H7 (cell line): ENCODE measurements at regions not wholly inside any gene's neighbourhood (a gene's known extent, or its start where the extent isn't known, plus 50 kb on each side); places are given as distances from the start of the nearest gene placed in this dataset.
A peak's percentile ranks its signal among the peaks of the same experiment; 100 is the strongest.

Experiments
- DNase-seq: peaks from one replicate; pipeline ENCODE4 v3.0.0; 2012
- H3K27me3 ChIP-seq: 2 replicates; pipeline ENCODE4 v1.6.0; 2011; ENCODE audit warnings: mild to moderate bottlenecking, low read length; ENCODE audit not compliant: control insufficient read depth, insufficient read depth
- H3K36me3 ChIP-seq: replicated peaks from 2 replicates; pipeline ENCODE4 v1.5.1; 2011; ENCODE audit warnings: low read length; ENCODE audit not compliant: control insufficient read depth, insufficient read depth
- H3K4me3 ChIP-seq: 2 replicates; pipeline ENCODE4 v1.5.1; 2011; ENCODE audit warnings: low read depth, mild to moderate bottlenecking, control low read depth, low read length, moderate library complexity; ENCODE audit not compliant: insufficient read depth

- Histone ChIP-seq H3K36me3 (no peaks in the 10 kb centered on the region), H3K4me3 (no peak overlapping the region), H3K27me3 (no peaks in the 10 kb centered on the region)
- peak; percentile 6 for DNase-seq
Observed at GRCh38 chr12:67161322-67161918, 107.7 kb upstream of the CAND1 start.

- Histone ChIP-seq H3K4me3 (no peak overlapping the region), H3K36me3 (no peaks in the 10 kb centered on the region), H3K27me3 (no peaks in the 10 kb centered on the region)
- no peak for DNase-seq
Observed at GRCh38 chr12:67173258-67173657, 95.9 kb upstream of the CAND1 start.

GRCh38 chr12:67182551-67182950, 86.6 kb upstream of the CAND1 start:
- DNase-seq = no peak
- Histone ChIP-seq H3K4me3 (no peak overlapping the region), H3K36me3 (no peaks in the 10 kb centered on the region), H3K27me3 (no peaks in the 10 kb centered on the region)

- H3K27me3 ChIP-seq = no peaks in the 10 kb centered on the region
- DNase-seq = peak; percentile 4
Observed at GRCh38 chr12:67193704-67194103, 75.5 kb upstream of the CAND1 start.

GRCh38 chr12:67200386-67200785, 68.8 kb upstream of the CAND1 start:
- no peak for DNase-seq
- no peaks in the 10 kb centered on the region for H3K36me3 ChIP-seq
- H3K4me3 ChIP-seq = no peak overlapping the region
- H3K27me3 ChIP-seq = no peaks in the 10 kb centered on the region

More at GRCh38 chr12:67193704-67194103, 75.5 kb upstream of the CAND1 start:
- Histone ChIP-seq H3K36me3 (no peaks in the 10 kb centered on the region), H3K4me3 (no peak overlapping the region)

- H3K36me3 ChIP-seq = no peaks in the 10 kb centered on the region
- no peaks in the 10 kb centered on the region for H3K27me3 ChIP-seq
- DNase-seq = no peak
- H3K4me3 ChIP-seq = no peak overlapping the region
Observed at GRCh38 chr12:67202011-67202677, 67.0 kb upstream of the CAND1 start.

GRCh38 chr12:67202678-67203012, 66.5 kb upstream of the CAND1 start:
- H3K27me3 ChIP-seq = no peaks in the 10 kb centered on the region
- no peak for DNase-seq
- H3K4me3 ChIP-seq = no peak overlapping the region
- no peaks in the 10 kb centered on the region for H3K36me3 ChIP-seq

- Histone ChIP-seq H3K27me3 (no peaks in the 10 kb centered on the region), H3K4me3 (no peak overlapping the region), H3K36me3 (no peaks in the 10 kb centered on the region)
- no peak for DNase-seq
Observed at GRCh38 chr12:67208281-67209067, 60.7 kb upstream of the CAND1 start.

GRCh38 chr12:67211029-67211428, 58.1 kb upstream of the CAND1 start:
- Histone ChIP-seq H3K27me3 (no peaks in the 10 kb centered on the region), H3K36me3 (no peaks in the 10 kb centered on the region), H3K4me3 (no peak overlapping the region)
- no peak for DNase-seq

GRCh38 chr12:67211494-67211893, 57.7 kb upstream of the CAND1 start:
- H3K36me3 ChIP-seq = no peaks in the 10 kb centered on the region
- no peaks in the 10 kb centered on the region for H3K27me3 ChIP-seq
- DNase-seq = no peak
- H3K4me3 ChIP-seq = no peak overlapping the region

GRCh38 chr12:67217647-67218046, 51.5 kb upstream of the CAND1 start:
- DNase-seq = no peak
- Histone ChIP-seq H3K36me3 (no peaks in the 10 kb centered on the region), H3K27me3 (no peaks in the 10 kb centered on the region), H3K4me3 (no peak overlapping the region)
